Gastrocnemius medialis (tissue), 4 donors: ENCODE measurements at regions not wholly inside any gene's neighbourhood (a gene's known extent, or its start where the extent isn't known, plus 50 kb on each side); places are given as distances from the start of the nearest gene placed in this dataset.

Experiments used
- ATAC-seq, 2 donors: fragments of 150-250 bp; one replicate each; pipeline ENCODE4 v1.9.1; 2016
- DNase-seq, 2 donors: peaks; one replicate each; pipeline ENCODE4 v3.0.0-alpha.2; 2019
- H3K27ac ChIP-seq, 4 donors: fragments of 200-600 bp; sonication (generic); 1 replicate in 1 of 4; 2 replicates in 3 of 4; pipeline ENCODE4 v1.5.1; 2016 to 2018; ENCODE audit warnings: mild to moderate bottlenecking in 2 of 4, moderate library complexity in 1 of 4
- H3K27me3 ChIP-seq, 3 donors: fragments of 200-600 bp; sonication (generic) in 2 of 3; 1 replicate in 1 of 3; 2 replicates in 2 of 3; pipeline versions ENCODE4 v1.5.1 to v1.6.0; 2016 to 2019; ENCODE audit warnings: mild to moderate bottlenecking in 1 of 3, moderate library complexity in 1 of 3
- H3K36me3 ChIP-seq, 2 donors: fragments of 200-600 bp; sonication (generic) in 1 of 2; one replicate each; pipeline ENCODE4 v1.5.1; 2017 to 2018
- H3K4me1 ChIP-seq, 2 donors: fragments of 200-600 bp; sonication (generic) in 1 of 2; one replicate each; pipeline ENCODE4 v1.5.1; 2016 to 2017; ENCODE audit warnings: mild to moderate bottlenecking in 2 of 2
- H3K4me3 ChIP-seq, 4 donors: fragments of 200-600 bp; sonication (generic) in 3 of 4; 1 replicate in 1 of 4; 2 replicates in 3 of 4; pipeline ENCODE4 v1.5.1; 2016 to 2019; ENCODE audit warnings: mild to moderate bottlenecking in 2 of 4
- H3K9me3 ChIP-seq, 3 donors: fragments of 200-600 bp; sonication (generic) in 2 of 3; 1 replicate in 1 of 3; 2 replicates in 2 of 3; pipeline ENCODE4 v1.5.1; 2016 to 2019
- POLR2A ChIP-seq, 2 donors: fragments of 450-650 bp; IDR thresholded peaks; one replicate each; pipeline ENCODE4 v1.6.1; 2017; ENCODE audit warnings: antibody characterized with exemption in 2 of 2, mild to moderate bottlenecking in 2 of 2, moderate library complexity in 2 of 2
- in situ Hi-C, 4 donors: fragments of 200-750 bp; cut with MboI; loops; one replicate each; pipeline versions ENCODE4 v1.15.0 to v1.8.0; 2017; ENCODE audit warnings: low sequenced_read_pairs in 4 of 4
- intact Hi-C: fragments of 100-400 bp; cut with DNase I; formaldehyde crosslinking; loops from one replicate; pipeline ENCODE4 v1.15.1; 2023; ENCODE audit warnings: low total_unique reads
- TF ChIP-seq, protein P1 (sequence below), 5 experiments: fragments of 450-650 bp in 3 of 5; fragments of 200-600 bp in 2 of 5; sonication (generic) in 2 of 5; IDR thresholded peaks in 4 of 5; conservative IDR thresholded peaks in 1 of 5; 1 replicate in 4 of 5; 2 replicates in 1 of 5; pipeline ENCODE4 v1.5.1; 2016 to 2019; ENCODE audit warnings: antibody characterized with exemption in 5 of 5, mild to moderate bottlenecking in 3 of 5, moderate library complexity in 3 of 5

DNA sequence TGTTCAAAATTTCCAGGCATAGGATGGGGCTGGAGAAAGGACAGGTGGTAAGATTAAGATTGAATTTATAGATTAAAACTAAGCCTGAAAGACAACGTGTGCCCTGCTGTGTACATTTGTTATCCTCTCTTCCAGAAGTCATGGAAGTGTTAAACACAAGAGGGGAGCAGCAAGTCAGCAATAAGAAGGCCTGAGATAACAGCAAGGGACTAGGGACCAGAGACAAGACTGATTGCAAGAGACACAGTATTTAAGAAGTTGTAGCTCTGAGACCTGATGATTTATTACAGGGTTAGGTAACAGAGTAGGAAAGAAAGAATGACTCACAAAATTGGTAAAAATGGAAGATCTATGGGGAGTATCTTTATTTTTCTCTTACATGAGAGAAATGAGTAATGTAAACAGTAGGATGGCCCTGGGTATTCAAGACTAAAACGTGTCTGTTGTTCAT is 55.7 kb upstream of the COL1A2 start:
- TF ChIP-seq, protein P1, sequence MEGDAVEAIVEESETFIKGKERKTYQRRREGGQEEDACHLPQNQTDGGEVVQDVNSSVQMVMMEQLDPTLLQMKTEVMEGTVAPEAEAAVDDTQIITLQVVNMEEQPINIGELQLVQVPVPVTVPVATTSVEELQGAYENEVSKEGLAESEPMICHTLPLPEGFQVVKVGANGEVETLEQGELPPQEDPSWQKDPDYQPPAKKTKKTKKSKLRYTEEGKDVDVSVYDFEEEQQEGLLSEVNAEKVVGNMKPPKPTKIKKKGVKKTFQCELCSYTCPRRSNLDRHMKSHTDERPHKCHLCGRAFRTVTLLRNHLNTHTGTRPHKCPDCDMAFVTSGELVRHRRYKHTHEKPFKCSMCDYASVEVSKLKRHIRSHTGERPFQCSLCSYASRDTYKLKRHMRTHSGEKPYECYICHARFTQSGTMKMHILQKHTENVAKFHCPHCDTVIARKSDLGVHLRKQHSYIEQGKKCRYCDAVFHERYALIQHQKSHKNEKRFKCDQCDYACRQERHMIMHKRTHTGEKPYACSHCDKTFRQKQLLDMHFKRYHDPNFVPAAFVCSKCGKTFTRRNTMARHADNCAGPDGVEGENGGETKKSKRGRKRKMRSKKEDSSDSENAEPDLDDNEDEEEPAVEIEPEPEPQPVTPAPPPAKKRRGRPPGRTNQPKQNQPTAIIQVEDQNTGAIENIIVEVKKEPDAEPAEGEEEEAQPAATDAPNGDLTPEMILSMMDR (IDR thresholded peaks at IDR 0.05 in 4 of 5, conservative IDR thresholded peaks at IDR 0.05 in 1 of 5) = no peak
- TF ChIP-seq POLR2A (IDR thresholded peaks at IDR 0.05) = no peak
- in situ Hi-C loops (no loop called here), intact Hi-C loops (no loop called here)
- DNase-seq (no peak), ATAC-seq (no peak)
- Histone ChIP-seq H3K4me3 (no peak overlapping the region), H3K4me1 (no peaks in the 10 kb centered on the region), H3K36me3 (no peaks in the 10 kb centered on the region), H3K9me3 (no peaks in the 10 kb centered on the region), H3K27me3 (no peaks in the 10 kb centered on the region), H3K27ac (no peak overlapping the region)

DNA sequence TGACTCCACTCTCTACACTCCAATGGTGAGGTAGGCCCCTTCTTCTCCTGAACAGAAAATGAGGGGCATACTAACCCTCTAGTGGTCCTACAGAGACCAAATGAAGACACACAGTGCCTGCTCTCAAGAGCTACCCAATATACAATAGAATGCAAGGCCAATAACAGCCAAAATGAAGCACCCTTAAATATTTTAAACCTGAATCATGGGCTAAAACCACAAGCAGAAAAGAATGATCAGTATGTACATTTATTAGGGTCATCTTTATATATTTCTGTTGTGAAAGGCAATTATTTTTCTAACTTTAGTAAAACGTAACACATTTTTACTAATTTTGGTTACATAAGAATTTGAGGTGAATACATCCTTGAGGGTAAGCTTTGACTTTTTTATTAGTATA is 49.9 kb upstream of the COL1A2 start:
- no peak for ATAC-seq
- in situ Hi-C loops (no loop called here), intact Hi-C loops (no loop called here)
- no peak overlapping the region for H3K27ac ChIP-seq
- H3K4me3 ChIP-seq = no peak overlapping the region
- no peaks in the 10 kb centered on the region for H3K36me3 ChIP-seq
- no peaks in the 10 kb centered on the region for H3K4me1 ChIP-seq
- no peaks in the 10 kb centered on the region for H3K27me3 ChIP-seq
- no peaks in the 10 kb centered on the region for H3K9me3 ChIP-seq
- TF ChIP-seq, protein P1 (IDR thresholded peaks at IDR 0.05 in 4 of 5, conservative IDR thresholded peaks at IDR 0.05 in 1 of 5) = no peak
- TF ChIP-seq POLR2A (IDR thresholded peaks at IDR 0.05) = no peak
- no peak for DNase-seq
